ENCODE measurements at regions not wholly inside any gene's neighbourhood (a gene's known extent, or its start where the extent isn't known, plus 50 kb on each side); places are given as distances from the start of the nearest gene placed in this dataset.
"Not testable (repeated sequence)": the region's sequence is repeated elsewhere in the genome, so short reads cannot be mapped to it uniquely, and the experiment has no call there.

- DNase-seq (ENCODE audit: low spot score), result not testable (repeated sequence)
Measured at GRCh38 chr21:9024006-9024767, 1497.2 kb upstream of the TPTE start.

- not testable (repeated sequence) for DNase-seq (ENCODE audit: low spot score)
Measured at GRCh38 chr21:9026729-9027416, 1494.5 kb upstream of the TPTE start.

DNA sequence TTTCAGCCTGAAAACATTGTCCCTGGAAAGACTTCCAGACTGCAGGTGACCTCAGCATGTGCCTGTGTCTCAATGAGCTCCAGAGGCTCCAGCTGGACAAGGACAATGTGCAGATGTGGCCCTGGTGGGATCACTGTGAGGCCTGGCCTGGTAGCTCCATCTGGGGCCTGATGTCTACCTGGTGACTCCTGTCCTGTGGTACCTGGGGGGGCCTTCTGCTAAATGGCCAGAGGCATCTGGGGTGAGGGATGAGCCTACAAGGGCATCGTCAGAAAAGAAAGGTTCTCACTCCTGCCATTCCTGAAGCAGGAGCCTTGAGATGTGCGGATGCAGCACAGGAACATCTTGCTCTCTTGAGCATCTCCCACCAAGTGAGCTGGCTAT lies 1494.0 kb upstream of the TPTE start:
- DNase-seq (ENCODE audit: low spot score), result not testable (repeated sequence)

DNA sequence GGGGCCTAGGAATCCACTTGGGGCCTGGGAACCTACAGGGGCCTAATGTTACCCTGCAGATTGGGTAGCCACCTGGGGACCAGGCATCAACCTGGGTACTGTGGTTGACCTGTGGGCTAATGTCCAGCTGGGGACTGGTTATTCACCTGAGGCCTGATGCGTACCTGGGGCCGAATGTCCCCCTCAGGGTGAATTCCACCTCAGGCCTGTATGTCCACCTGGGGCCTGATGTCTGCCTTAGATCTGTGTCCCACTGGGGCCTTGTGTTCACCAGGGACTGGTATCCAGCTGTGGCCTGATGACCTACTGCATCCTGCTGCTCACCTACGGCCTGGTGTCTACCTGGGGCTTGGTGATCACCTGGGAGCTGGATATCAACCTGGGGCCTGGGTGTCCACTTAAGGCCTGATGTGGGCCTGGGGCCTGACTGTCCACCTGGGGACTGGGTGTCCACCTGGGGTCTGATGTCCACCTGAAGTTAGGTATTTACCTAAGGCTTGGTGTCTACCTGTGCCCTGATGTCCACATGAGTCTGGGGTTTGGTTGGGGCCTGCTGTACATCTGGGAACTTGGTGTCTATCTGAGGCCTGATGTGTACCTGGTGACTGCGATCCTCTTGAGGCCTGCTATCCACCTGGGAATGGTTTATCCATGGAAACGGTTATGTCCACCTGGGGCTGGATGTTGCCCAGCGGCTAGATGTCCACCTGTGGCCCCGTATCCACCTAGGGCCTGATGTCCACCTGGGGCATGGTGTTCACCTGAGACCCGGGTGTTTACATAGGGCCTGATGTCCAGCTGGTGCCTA lies 1492.6 kb upstream of the TPTE start:
- not testable (repeated sequence) for DNase-seq (ENCODE audit: low spot score)

DNA sequence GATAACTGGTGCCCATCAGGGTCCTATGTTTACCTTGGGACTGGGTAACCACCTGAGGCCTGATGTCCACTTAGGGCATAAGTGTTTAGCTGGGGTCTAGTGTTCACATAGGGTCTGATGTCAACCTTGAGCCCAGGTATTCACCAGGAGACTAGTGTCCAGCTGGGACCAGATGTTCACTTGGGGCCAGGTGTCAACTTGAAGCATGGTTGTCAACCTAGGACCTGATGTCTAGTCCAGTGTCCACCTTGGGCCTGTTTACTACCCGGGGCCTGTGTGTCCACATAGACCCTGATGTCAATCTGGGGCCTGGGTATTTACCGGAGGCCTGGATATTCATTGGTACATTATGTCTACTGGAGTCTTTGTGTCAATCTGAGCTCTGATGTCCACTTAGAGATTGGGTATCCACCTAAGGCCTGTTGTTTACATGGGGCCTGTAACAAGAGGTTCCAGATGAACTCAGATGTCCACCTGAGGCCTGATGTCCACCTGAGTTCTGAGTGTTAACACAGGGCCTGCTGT lies 1491.2 kb upstream of the TPTE start:
- DNase-seq (ENCODE audit: low spot score), result not testable (repeated sequence)

DNA sequence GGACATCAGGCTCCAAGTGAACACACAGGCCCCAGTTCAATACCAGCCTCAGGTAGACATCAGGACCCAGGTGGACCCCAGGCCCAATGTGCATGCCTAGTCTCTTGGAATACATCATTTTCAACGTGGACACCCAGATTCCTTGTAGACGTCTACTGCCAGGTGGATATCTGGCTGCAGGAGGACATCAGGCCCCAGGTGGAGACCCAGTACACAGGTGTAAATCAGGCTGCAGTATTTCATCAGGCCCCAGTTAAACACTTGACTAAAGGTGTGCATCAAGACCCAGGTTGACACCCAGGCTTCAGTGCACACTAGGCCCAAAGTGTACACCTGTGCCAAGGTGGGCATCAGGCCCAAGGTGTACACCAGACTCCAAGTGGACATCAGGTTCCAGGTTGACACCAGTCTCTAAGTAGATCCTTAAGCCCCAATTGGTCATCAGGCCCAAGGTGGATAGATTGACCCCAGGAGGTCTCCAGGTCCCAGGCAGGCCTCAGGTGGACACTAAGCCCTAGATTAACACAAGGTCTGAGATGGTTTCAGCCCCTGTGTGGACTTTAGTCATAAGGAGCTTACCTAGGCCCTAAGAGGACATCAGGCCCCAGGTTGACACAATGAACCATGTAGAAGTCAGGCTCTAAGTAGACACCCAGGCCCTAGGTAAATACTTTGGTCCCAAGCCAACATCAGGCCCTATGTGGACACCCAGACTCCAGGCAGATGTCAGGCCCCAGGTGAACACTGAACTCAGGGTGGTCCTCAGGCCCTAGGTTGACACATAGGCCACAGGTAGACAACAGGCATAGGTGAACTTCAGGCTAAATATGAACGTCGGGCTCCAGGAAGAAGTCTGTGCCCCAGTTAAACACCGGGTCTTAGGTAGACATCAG lies 1489.7 kb upstream of the TPTE start:
- DNase-seq (ENCODE audit: low spot score), result not testable (repeated sequence)

GRCh38 chr21:9032547-9032946 lies 1488.8 kb upstream of the TPTE start:
- not testable (repeated sequence) for DNase-seq (ENCODE audit: low spot score)

DNA sequence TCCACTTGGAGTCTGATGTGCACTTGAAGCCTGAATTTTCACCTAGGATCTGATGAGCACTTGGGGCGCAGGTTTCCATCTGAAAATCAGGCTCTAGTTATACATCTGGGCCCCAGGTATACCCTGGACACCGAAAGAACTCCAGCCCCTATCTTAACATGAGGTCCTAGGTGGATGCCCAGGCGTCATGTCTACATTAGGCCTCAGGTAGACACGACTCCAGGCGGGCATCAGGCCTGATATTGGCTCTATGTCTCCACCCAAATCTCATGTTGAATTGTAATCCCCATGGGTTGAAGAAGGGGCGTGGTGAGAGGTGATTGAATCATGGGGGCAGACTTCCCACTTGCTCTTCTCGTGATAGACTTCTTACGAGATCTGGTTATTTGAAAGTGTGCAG lies 1488.1 kb upstream of the TPTE start:
- not testable (repeated sequence) for DNase-seq (ENCODE audit: low spot score)

DNA sequence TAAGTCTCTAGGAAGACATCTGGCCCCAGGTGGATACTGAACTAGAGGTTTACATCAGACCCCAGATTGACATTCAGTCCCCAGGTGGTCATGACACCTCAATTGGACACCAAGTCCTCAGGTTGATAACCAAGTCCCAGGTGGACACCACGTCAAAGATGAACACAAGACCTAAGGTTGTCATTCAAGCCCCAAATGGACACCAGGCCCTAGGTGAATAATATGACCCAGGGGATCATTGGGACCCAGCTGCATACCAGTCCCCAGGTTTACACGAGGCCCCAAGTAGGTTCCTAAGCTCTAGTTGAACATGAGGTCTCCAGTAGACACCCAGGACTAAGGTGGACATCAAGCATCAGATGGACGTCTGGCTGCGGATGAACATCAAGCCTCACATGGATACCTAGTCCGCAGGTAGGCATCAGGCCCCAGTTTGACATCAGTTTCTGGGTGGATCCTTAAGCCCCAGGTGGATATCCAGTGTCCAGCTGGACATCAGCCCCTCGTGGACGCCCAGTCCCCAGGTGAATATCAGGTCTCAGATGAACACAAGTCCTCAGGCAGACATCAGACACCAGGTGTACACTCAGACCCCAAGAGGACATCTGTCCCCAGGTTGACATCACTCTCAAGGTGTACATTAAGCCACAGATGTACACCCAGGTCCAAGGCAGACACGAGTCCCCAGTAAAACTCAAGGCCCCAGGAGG lies 1486.7 kb upstream of the TPTE start:
- not testable (repeated sequence) for DNase-seq (ENCODE audit: low spot score)

DNA sequence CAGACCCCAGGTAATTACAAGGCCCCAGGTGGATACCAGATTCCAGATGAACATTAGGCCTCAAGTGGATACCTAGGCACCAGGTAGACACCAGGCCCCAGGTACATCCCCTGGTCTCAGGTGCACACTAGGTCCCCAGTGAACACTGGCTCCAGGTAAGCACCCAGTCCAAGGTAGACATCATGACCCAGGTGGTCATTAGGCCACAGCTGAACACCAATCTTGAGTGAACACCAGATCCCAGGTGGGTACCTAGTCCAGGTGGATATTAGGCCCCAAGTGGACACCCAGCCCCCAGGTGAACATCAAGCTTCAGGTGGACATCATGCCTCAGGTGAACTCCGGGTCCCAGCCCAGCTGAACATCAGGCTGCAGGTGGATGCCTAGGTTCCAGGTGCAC lies 1486.2 kb upstream of the TPTE start:
- not testable (repeated sequence) for DNase-seq (ENCODE audit: low spot score)

DNA sequence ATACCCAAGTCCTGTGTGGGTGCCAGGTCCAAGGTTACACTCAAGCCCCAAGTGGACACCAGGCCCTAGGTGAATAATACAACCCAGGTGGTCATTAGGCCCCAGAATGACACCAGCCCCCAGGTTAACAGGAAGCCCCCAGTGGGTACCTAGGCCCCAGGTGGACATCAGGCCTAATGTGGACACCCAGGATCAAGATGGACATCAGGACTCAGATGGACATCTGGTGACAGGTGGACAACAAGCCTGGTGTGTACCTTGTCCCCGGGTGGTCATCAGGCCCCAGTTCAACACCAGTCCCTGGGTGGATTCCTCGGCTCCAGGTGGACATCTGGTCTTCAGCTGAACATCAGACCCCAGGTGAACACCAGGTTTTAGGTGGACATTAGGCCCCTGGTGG lies 1485.4 kb upstream of the TPTE start:
- not testable (repeated sequence) for DNase-seq (ENCODE audit: low spot score)

- DNase-seq (ENCODE audit: low spot score), result not testable (repeated sequence)
Measured at GRCh38 chr21:9036966-9037587, 1484.3 kb upstream of the TPTE start.

GRCh38 chr21:9037588-9038544 lies 1483.5 kb upstream of the TPTE start:
- DNase-seq (ENCODE audit: low spot score), result not testable (repeated sequence)

DNA sequence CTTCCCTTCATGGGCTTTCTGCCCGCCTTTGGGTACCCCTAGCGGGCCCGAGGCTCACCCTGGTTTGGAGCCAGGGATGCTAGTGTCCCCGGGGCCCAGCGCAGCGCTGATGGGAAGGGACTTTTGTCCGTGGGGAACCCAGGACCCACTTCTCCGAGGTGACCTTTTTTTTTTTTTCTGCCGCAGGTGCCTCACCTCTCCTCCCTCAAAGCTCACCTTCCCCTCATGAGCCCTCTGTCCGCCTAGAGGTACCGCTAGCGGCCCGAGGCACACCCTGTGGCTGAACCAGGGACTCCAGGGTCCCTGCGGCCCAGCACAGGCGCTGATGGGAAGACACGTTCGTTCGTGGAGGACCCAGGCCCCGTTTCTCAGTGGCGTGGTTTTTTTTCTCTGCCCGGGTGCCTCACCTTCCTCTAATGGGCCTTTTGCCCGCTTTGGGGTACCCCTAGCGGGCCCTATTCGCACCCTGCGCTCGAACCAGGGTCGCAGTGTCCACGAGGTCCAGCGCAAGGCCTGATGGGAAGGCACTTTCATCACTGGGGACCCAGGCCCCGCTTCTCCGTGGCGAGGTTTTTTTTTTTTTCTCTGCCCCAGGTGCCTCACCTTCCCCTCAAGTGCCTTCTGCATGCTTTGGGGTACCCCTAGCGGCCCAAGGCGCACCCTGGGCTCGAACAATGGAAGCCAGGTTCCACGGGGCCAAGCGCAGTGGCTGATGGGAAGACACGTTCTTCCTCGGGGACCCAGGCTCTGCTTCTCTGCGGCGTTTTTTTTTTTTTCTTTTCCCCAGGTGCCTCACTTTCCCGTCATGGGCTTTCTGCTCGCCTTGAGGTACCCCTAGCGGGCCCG lies 1481.6 kb upstream of the TPTE start:
- DNase-seq (ENCODE audit: low spot score), result not testable (repeated sequence)

GRCh38 chr21:9040406-9040805 lies 1481.0 kb upstream of the TPTE start:
- not testable (repeated sequence) for DNase-seq (ENCODE audit: low spot score)

DNA sequence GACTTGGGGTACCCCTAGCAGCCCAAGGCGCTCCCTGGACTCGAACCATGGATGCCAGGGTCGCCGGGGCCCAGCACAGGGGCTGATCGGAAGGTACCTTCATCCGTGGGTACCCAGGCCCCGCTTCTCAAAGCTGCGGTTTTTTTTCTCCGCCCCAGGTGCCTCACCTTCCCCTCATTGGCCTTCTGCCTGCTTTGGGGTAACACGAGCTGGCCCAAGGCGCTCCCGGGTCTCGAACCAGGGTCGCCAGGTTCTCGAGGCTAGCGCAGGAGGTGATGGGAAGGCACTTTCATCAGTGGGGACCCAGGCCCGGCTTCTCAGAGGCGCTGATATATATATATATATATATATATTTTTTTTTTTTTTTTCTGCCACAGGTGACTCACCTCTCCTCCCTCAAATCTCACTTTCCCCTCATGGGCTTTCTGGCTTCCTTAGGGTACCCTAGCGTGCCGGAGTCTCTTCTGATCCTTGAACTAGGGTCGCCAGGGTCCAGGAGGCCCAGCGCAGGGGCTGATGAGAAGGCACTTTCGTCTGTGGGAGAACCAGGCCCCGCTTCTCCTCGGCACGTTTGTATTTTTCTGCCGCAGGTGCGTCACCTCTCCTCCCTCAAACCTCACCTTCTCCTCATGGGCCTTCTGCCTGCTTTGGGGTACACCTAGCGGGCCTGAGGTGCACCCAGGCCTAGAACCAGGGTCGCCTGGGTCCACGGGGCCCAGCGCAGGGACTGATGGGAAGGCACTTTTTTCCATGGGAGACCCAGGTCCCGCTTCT lies 1480.0 kb upstream of the TPTE start:
- DNase-seq (ENCODE audit: low spot score), result not testable (repeated sequence)

GRCh38 chr21:9043089-9043488 lies 1478.3 kb upstream of the TPTE start:
- DNase-seq (ENCODE audit: low spot score), result not testable (repeated sequence)
